Fibroblast of pulmonary artery (primary cell): ENCODE measurements at regions not wholly inside any gene's neighbourhood (a gene's known extent, or its start where the extent isn't known, plus 50 kb on each side); places are given as distances from the start of the nearest gene placed in this dataset.

Source experiments
- DNase-seq: peaks from one replicate; pipeline ENCODE4 v3.0.0-alpha.2; 2010; ENCODE audit warnings: low read depth
- H3K4me3 ChIP-seq: replicated peaks from 2 replicates; pipeline ENCODE4 v1.5.1; 2011; ENCODE audit warnings: low read depth, mild to moderate bottlenecking, control low read depth, low read length, moderate library complexity
- CTCF ChIP-seq: IDR thresholded peaks from 2 replicates; pipeline ENCODE4 v1.5.1; 2011; ENCODE audit warnings: mild to moderate bottlenecking, control low read depth, low read length, inconsistent platforms; ENCODE audit errors: missing control alignments

GRCh38 chr20:40477805-40478204 lies 211.2 kb downstream of the MAFB start:
- DNase-seq: no peak
- no peak overlapping the region for H3K4me3 ChIP-seq
- TF ChIP-seq CTCF: no peak

GRCh38 chr20:40476461-40476860 lies 212.6 kb downstream of the MAFB start:
- H3K4me3 ChIP-seq: no peak overlapping the region
- DNase-seq: no peak

GRCh38 chr20:40472905-40473304 lies 216.1 kb downstream of the MAFB start:
- H3K4me3 ChIP-seq: no peak overlapping the region
- no peak for TF ChIP-seq CTCF
- DNase-seq: no peak

More at GRCh38 chr20:40476461-40476860, 212.6 kb downstream of the MAFB start:
- TF ChIP-seq CTCF: no peak

- no peak for TF ChIP-seq CTCF
- H3K4me3 ChIP-seq: no peak overlapping the region
- no peak for DNase-seq
These were observed 217.8 kb downstream of the MAFB start for GRCh38 chr20:40471261-40471629.

GRCh38 chr20:40470445-40471260 lies 218.4 kb downstream of the MAFB start:
- no peak for DNase-seq
- no peak for TF ChIP-seq CTCF
- H3K4me3 ChIP-seq: no peak overlapping the region

GRCh38 chr20:40468759-40469158 lies 220.3 kb downstream of the MAFB start:
- no peak for DNase-seq
- TF ChIP-seq CTCF: no peak
- H3K4me3 ChIP-seq: no peak overlapping the region
